ENCODE measurements at regions not wholly inside any gene's neighbourhood (a gene's known extent, or its start where the extent isn't known, plus 50 kb on each side); places are given as distances from the start of the nearest gene placed in this dataset.

- TF ChIP-seq CTCF (IDR thresholded peaks at IDR 0.05) (no peak), POLR2A (IDR thresholded peaks at IDR 0.05) (no peak)
Observed at GRCh38 chr4:133866328-133866699, 335.3 kb downstream of the PABPC4L start.
